GM23338 (cell line): ENCODE measurements at regions not wholly inside any gene's neighbourhood (a gene's known extent, or its start where the extent isn't known, plus 50 kb on each side); places are given as distances from the start of the nearest gene placed in this dataset.

Experiments used
- ATAC-seq: fragments of 200-7000 bp; cut with Tn5 transposase; 3 replicates; pipeline ENCODE4 v1.9.1; 2020
- DNase-seq: peaks from one replicate; pipeline ENCODE4 v3.0.0-alpha.2; 2015; ENCODE audit warnings: low spot score
- H2AFZ ChIP-seq: fragments of 200-600 bp; sonication (generic); 2 replicates; pipeline ENCODE4 v1.8.0; 2016; ENCODE audit warnings: antibody characterized with exemption, mild to moderate bottlenecking, moderate library complexity
- H3F3A ChIP-seq: fragments of 200-600 bp; sonication (generic); replicated peaks from 2 replicates; pipeline ENCODE4 v1.8.0; 2017; ENCODE audit warnings: antibody characterized with exemption, mixed run types, low read depth
- H3K27ac ChIP-seq: fragments of 200-600 bp; sonication (generic); 2 replicates; pipeline ENCODE4 v1.6.1; 2016; ENCODE audit warnings: low read depth
- H3K27me3 ChIP-seq: fragments of 200-600 bp; sonication (generic); 2 replicates; pipeline ENCODE4 v1.8.0; 2016; ENCODE audit warnings: mild to moderate bottlenecking, mixed run types, moderate library complexity; ENCODE audit not compliant: insufficient read depth
- H3K36me3 ChIP-seq: fragments of 200-600 bp; sonication (generic); 2 replicates; pipeline ENCODE4 v1.8.0; 2016; ENCODE audit warnings: mild to moderate bottlenecking; ENCODE audit not compliant: insufficient read depth
- H3K4me1 ChIP-seq: fragments of 200-600 bp; sonication (generic); 2 replicates; pipeline ENCODE4 v1.8.0; 2016; ENCODE audit warnings: mild to moderate bottlenecking, moderate library complexity; ENCODE audit not compliant: insufficient read depth
- H3K4me2 ChIP-seq: fragments of 200-600 bp; sonication (generic); 2 replicates; pipeline ENCODE4 v1.7.1; 2017; ENCODE audit warnings: mixed run types
- H3K4me3 ChIP-seq: fragments of 200-600 bp; sonication (generic); 2 replicates; pipeline ENCODE4 v1.6.1; 2016; ENCODE audit warnings: mixed run types
- H3K79me2 ChIP-seq: fragments of 200-600 bp; sonication (generic); replicated peaks from 2 replicates; pipeline ENCODE4 v1.8.0; 2017; ENCODE audit warnings: mild to moderate bottlenecking; ENCODE audit not compliant: insufficient read depth
- H3K9me2 ChIP-seq: fragments of 200-600 bp; sonication (generic); 2 replicates; pipeline ENCODE4 v1.8.0; 2017; ENCODE audit not compliant: insufficient read depth
- H4K20me1 ChIP-seq: fragments of 200-600 bp; sonication (generic); replicated peaks from 2 replicates; pipeline ENCODE4 v1.8.0; 2017; ENCODE audit warnings: mild to moderate bottlenecking; ENCODE audit not compliant: insufficient read depth
- H3K27ac Mint-ChIP-seq: 2 replicates; pipeline ENCODE4 v1.8.0; 2020; ENCODE audit warnings: inconsistent platforms, mild to moderate bottlenecking, moderate library complexity, mixed read lengths
- H3K27me3 Mint-ChIP-seq: 3 replicates; pipeline ENCODE4 v1.8.0; 2022; ENCODE audit warnings: low read depth, mild to moderate bottlenecking, moderate library complexity, mixed read lengths, inconsistent platforms; ENCODE audit not compliant: insufficient read depth, poor library complexity
- H3K36me3 Mint-ChIP-seq: 3 replicates; pipeline ENCODE4 v1.8.0; 2021; ENCODE audit warnings: low read depth, mild to moderate bottlenecking, inconsistent platforms, moderate library complexity, mixed read lengths
- H3K4me1 Mint-ChIP-seq: 3 replicates; pipeline ENCODE4 v1.8.0; 2020; ENCODE audit warnings: mild to moderate bottlenecking, inconsistent platforms, mixed read lengths
- H3K4me3 Mint-ChIP-seq: 3 replicates; pipeline ENCODE4 v1.8.0; 2021; ENCODE audit warnings: moderate library complexity, mild to moderate bottlenecking, inconsistent platforms, mixed read lengths
- H3K9me3 Mint-ChIP-seq: 3 replicates; pipeline ENCODE4 v1.8.0; 2020; ENCODE audit warnings: moderate library complexity, mild to moderate bottlenecking, inconsistent platforms, mixed read lengths
- CREB1 ChIP-seq: fragments of 250-450 bp; sonication (Bioruptor Pico); IDR thresholded peaks from 2 replicates; pipeline ENCODE4 v1.5.0; 2020; ENCODE audit warnings: low read depth, mild to moderate bottlenecking, moderate library complexity
- EZH2 ChIP-seq: fragments of 200-600 bp; sonication (generic); IDR thresholded peaks from one replicate; pipeline ENCODE4 v1.8.0; 2017; ENCODE audit warnings: antibody characterized with exemption, mild to moderate bottlenecking, low read depth; ENCODE audit not compliant: unreplicated experiment
- EZH2phosphoT487 ChIP-seq: fragments of 200-600 bp; sonication (generic); IDR thresholded peaks from one replicate; pipeline ENCODE4 v1.8.1; 2018; ENCODE audit warnings: antibody characterized with exemption; ENCODE audit not compliant: unreplicated experiment
- NANOG ChIP-seq: IDR thresholded peaks from 2 replicates; pipeline ENCODE4 v1.6.1; 2016; ENCODE audit warnings: antibody characterized with exemption, borderline replicate concordance
- REST ChIP-seq: IDR thresholded peaks from one replicate; pipeline ENCODE4 v1.6.1; 2018; ENCODE audit warnings: antibody characterized with exemption; ENCODE audit not compliant: unreplicated experiment
- STAT1 ChIP-seq: IDR thresholded peaks from one replicate; pipeline ENCODE4 v1.6.1; 2016; ENCODE audit warnings: antibody characterized with exemption; ENCODE audit not compliant: unreplicated experiment
- ZNF331 ChIP-seq: fragments of 250-450 bp; sonication (Bioruptor Pico); IDR thresholded peaks from 2 replicates; pipeline ENCODE4 v1.5.0; 2020; ENCODE audit warnings: low read depth, mild to moderate bottlenecking, moderate library complexity
- TF ChIP-seq, protein P1 (sequence below), 2 experiments: fragments of 200-600 bp in 1 of 2; sonication (generic) in 1 of 2; conservative IDR thresholded peaks; 2 replicates each; pipeline versions ENCODE4 v1.5.1 to v1.6.1; 2016 to 2017; ENCODE audit warnings: antibody characterized with exemption in 2 of 2, low read depth in 2 of 2, mild to moderate bottlenecking in 2 of 2, moderate library complexity in 1 of 2
- TF ChIP-seq, protein P2 (sequence below): IDR thresholded peaks from 2 replicates; pipeline ENCODE4 v1.6.1; 2016; ENCODE audit warnings: antibody characterized with exemption

DNA sequence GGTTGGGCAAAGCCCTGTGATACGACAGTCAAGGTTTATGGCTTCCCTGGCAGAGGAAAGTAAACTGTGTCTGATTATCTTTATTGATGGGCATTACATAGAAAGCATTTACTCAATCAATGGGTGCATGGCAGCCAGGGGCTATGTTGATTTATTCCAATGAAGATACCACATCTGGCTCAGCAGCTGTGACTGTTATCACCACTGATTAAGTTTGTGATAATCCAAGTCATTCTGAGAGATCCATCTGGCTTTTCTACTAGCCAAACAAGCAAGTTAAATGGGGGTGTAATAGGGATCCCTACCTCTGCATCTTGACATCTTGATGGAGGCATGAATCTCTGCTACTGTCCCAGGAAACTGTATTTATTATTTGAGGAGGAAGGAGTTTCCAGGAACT lies 86.7 kb downstream of the KLF6 start (continued):
- no peak for TF ChIP-seq REST

DNA sequence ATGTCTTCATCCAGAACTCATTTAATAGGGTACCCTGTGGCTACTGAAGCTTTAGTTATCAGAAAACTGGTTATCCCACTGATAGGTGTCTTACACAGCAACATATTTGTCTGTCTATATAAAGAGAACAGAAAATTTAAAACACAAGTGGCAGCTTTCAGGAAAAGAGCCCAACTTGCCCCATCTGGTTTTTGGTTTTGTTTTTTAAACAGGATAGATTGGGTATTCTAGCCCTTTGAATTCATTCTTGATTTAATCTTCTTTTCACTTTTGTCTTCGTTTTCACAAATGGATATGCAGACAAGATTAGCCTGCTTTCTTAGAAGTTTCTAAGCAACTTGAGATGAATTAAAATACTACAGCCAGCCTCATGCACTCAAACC lies 91.3 kb downstream of the KLF6 start:
- H3K27ac Mint-ChIP-seq: no peak overlapping the region
- H3K4me1 ChIP-seq: peaks cover 4% of the 10 kb centered on the region; the same call in 1 of the 2 replicates
- no peak overlapping the region for H3K4me3 ChIP-seq
- no peak overlapping the region for H2AFZ ChIP-seq
- H3K27me3 Mint-ChIP-seq: no peaks in the 10 kb centered on the region
- H3K79me2 ChIP-seq: no peaks in the 10 kb centered on the region
- peaks cover 23% of the 10 kb centered on the region for H3K9me2 ChIP-seq
- peaks cover 3% of the 10 kb centered on the region; the same call in 2 of the 3 replicates for H3K9me3 Mint-ChIP-seq
- no peaks in the 10 kb centered on the region for H4K20me1 ChIP-seq
- no peak overlapping the region for H3K4me2 ChIP-seq
- H3K4me3 Mint-ChIP-seq: no peak overlapping the region
- no peaks in the 10 kb centered on the region for H3K36me3 ChIP-seq
- ATAC-seq (no peak), DNase-seq (no peak)
- H3K36me3 Mint-ChIP-seq: no peaks in the 10 kb centered on the region; the same call in 2 of the 3 replicates
- H3F3A ChIP-seq: no peaks in the 10 kb centered on the region
- no peaks in the 10 kb centered on the region for H3K27me3 ChIP-seq
- no peak overlapping the region for H3K27ac ChIP-seq
- H3K4me1 Mint-ChIP-seq: peaks cover 15% of the 10 kb centered on the region; the same call in 2 of the 3 replicates
- TF ChIP-seq, protein P1, sequence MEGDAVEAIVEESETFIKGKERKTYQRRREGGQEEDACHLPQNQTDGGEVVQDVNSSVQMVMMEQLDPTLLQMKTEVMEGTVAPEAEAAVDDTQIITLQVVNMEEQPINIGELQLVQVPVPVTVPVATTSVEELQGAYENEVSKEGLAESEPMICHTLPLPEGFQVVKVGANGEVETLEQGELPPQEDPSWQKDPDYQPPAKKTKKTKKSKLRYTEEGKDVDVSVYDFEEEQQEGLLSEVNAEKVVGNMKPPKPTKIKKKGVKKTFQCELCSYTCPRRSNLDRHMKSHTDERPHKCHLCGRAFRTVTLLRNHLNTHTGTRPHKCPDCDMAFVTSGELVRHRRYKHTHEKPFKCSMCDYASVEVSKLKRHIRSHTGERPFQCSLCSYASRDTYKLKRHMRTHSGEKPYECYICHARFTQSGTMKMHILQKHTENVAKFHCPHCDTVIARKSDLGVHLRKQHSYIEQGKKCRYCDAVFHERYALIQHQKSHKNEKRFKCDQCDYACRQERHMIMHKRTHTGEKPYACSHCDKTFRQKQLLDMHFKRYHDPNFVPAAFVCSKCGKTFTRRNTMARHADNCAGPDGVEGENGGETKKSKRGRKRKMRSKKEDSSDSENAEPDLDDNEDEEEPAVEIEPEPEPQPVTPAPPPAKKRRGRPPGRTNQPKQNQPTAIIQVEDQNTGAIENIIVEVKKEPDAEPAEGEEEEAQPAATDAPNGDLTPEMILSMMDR (conservative IDR thresholded peaks at IDR 0.05; ENCODE audit: low read depth in 2 of 2): no peak
- TF ChIP-seq ZNF331 (no peak), EZH2phosphoT487 (no peak), CREB1 (CRISPR knock-in tag) (no peak), STAT1 (no peak), EZH2 (no peak), REST (no peak), NANOG (no peak)
- TF ChIP-seq, protein P2, sequence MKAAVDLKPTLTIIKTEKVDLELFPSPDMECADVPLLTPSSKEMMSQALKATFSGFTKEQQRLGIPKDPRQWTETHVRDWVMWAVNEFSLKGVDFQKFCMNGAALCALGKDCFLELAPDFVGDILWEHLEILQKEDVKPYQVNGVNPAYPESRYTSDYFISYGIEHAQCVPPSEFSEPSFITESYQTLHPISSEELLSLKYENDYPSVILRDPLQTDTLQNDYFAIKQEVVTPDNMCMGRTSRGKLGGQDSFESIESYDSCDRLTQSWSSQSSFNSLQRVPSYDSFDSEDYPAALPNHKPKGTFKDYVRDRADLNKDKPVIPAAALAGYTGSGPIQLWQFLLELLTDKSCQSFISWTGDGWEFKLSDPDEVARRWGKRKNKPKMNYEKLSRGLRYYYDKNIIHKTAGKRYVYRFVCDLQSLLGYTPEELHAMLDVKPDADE: no peak
